NB4 (cell line): ENCODE measurements at regions not wholly inside any gene's neighbourhood (a gene's known extent, or its start where the extent isn't known, plus 50 kb on each side); places are given as distances from the start of the nearest gene placed in this dataset.
A peak's percentile ranks its signal among the peaks of the same experiment; 100 is the strongest.

Experiments used
- MYC ChIP-seq: IDR thresholded peaks from 2 replicates; pipeline ENCODE4 v1.6.1; 2011; ENCODE audit warnings: low read depth, low read length
- POLR2A ChIP-seq: IDR thresholded peaks from 2 replicates; pipeline ENCODE4 v1.6.1; 2011; ENCODE audit warnings: mild to moderate bottlenecking; ENCODE audit not compliant: insufficient read length; ENCODE audit errors: extremely low read depth
- TF ChIP-seq, protein P1 (sequence below): IDR thresholded peaks from one replicate; pipeline ENCODE4 v1.5.1; 2012; ENCODE audit warnings: low read depth, low read length
- TF ChIP-seq, protein P2 (sequence below): IDR thresholded peaks from 2 replicates; pipeline ENCODE4 v1.6.1; 2011; ENCODE audit warnings: low read depth, low read length

DNA sequence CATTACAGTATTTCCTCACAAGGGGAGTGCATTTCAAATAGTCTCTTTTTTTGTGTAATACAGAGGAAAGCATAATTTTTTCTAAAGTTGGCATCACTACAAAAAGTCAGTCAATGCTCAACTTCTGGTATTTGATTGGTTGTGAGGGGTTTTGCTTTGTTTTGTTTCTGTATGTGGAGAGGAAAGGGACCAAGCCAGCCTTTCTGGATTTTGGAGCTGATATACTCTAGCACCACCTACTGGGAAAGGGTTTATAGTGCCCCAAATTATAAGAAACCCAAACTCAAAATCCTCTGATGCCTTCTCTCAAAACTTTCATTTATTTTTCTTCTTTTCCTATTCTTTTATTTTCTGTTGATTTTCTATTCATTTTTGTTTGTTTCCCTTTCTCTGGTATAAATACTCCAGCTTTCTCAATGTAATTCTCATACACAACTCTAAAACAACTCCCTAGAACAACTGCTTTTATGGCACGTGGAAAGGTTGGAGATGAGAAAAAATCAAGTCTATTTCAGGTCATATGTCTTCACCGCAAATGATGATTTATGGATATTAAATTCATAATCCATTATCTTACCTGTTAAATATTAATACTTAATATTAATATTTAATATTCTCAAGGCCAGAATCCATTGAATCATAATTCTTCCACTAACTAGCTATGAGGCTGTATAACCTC lies 69.5 kb upstream of the ANXA1 start:
- TF ChIP-seq, protein P1, sequence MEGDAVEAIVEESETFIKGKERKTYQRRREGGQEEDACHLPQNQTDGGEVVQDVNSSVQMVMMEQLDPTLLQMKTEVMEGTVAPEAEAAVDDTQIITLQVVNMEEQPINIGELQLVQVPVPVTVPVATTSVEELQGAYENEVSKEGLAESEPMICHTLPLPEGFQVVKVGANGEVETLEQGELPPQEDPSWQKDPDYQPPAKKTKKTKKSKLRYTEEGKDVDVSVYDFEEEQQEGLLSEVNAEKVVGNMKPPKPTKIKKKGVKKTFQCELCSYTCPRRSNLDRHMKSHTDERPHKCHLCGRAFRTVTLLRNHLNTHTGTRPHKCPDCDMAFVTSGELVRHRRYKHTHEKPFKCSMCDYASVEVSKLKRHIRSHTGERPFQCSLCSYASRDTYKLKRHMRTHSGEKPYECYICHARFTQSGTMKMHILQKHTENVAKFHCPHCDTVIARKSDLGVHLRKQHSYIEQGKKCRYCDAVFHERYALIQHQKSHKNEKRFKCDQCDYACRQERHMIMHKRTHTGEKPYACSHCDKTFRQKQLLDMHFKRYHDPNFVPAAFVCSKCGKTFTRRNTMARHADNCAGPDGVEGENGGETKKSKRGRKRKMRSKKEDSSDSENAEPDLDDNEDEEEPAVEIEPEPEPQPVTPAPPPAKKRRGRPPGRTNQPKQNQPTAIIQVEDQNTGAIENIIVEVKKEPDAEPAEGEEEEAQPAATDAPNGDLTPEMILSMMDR: peak; percentile 63
- TF ChIP-seq MYC (no peak), POLR2A (no peak)
- TF ChIP-seq, protein P2, sequence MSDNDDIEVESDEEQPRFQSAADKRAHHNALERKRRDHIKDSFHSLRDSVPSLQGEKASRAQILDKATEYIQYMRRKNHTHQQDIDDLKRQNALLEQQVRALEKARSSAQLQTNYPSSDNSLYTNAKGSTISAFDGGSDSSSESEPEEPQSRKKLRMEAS: no peak
